Transverse colon (tissue), 4 donors: ENCODE measurements at regions not wholly inside any gene's neighbourhood (a gene's known extent, or its start where the extent isn't known, plus 50 kb on each side); places are given as distances from the start of the nearest gene placed in this dataset.

Experiments
- DNase-seq: peaks from one replicate; pipeline ENCODE4 v3.0.0-alpha.2; 2019
- H3K27ac ChIP-seq, 4 donors: fragments of 200-600 bp; sonication (generic); 2 replicates each; pipeline ENCODE4 v1.5.1; 2016 to 2018; ENCODE audit warnings: inconsistent platforms in 4 of 4
- H3K27me3 ChIP-seq: fragments of 200-600 bp; sonication (generic); 2 replicates; pipeline ENCODE4 v1.5.1; 2017; ENCODE audit warnings: inconsistent platforms
- H3K36me3 ChIP-seq, 4 donors: fragments of 200-600 bp; sonication (generic); 2 replicates each; pipeline ENCODE4 v1.5.1; 2017 to 2019; ENCODE audit warnings: inconsistent platforms in 4 of 4
- H3K4me1 ChIP-seq, 4 donors: fragments of 200-600 bp; sonication (generic); 2 replicates each; pipeline ENCODE4 v1.5.1; 2017 to 2020; ENCODE audit warnings: inconsistent platforms in 4 of 4
- H3K4me3 ChIP-seq, 4 donors: fragments of 200-600 bp; sonication (generic); 1 replicate in 1 of 4; 2 replicates in 3 of 4; pipeline versions ENCODE4 v1.5.1 to v1.6.1; 2017 to 2019; ENCODE audit warnings: inconsistent platforms in 4 of 4
- H3K9me3 ChIP-seq, 2 donors: fragments of 200-600 bp; sonication (generic); 2 replicates each; pipeline ENCODE4 v1.5.1; 2017 to 2019; ENCODE audit warnings: inconsistent platforms in 2 of 2
- CTCF ChIP-seq, 5 experiments: fragments of 200-600 bp in 3 of 5; fragments of 450-650 bp in 2 of 5; sonication (generic) in 3 of 5; IDR thresholded peaks; 1 replicate in 2 of 5; 2 replicates in 3 of 5; pipeline ENCODE4 v1.5.1; 2016 to 2017; ENCODE audit warnings: antibody characterized with exemption in 5 of 5, inconsistent platforms in 3 of 5, mild to moderate bottlenecking in 2 of 5, moderate library complexity in 1 of 5
- EP300 ChIP-seq: sonication (generic); formaldehyde crosslinking; IDR thresholded peaks from one replicate; pipeline ENCODE4 v1.6.1; 2017; ENCODE audit warnings: antibody characterized with exemption, low read depth
- POLR2A ChIP-seq: fragments of 450-650 bp; IDR thresholded peaks from one replicate; pipeline ENCODE4 v1.6.1; 2016; ENCODE audit warnings: antibody characterized with exemption, mild to moderate bottlenecking, moderate library complexity
- POLR2AphosphoS5 ChIP-seq, 3 donors: sonication (generic); formaldehyde crosslinking; IDR thresholded peaks; one replicate each; pipeline ENCODE4 v1.6.1; 2016; ENCODE audit warnings: antibody characterized with exemption in 3 of 3
- WGBS, 2 donors: methylation state at CpG; one replicate each; pipeline ENCODE4 v1.1.5; 2018; ENCODE audit warnings: low coverage in 1 of 2; 5-methylcytosine and 5-hydroxymethylcytosine counted together
- in situ Hi-C, 4 donors: fragments of 200-750 bp; cut with MboI; loops; one replicate each; pipeline versions ENCODE4 v1.15.0 to v1.15.1; 2017; ENCODE audit warnings: low sequenced_read_pairs in 3 of 4, low pct_ligation_motif_present in 1 of 4, low pct_unique_long_range_greater_than_20kb in 1 of 4
- intact Hi-C: fragments of 100-400 bp; cut with DNase I; formaldehyde crosslinking; loops from one replicate; pipeline ENCODE4 v1.15.1; 2023; ENCODE audit warnings: low total_unique reads

- in situ Hi-C loops: no loop called here
- 76 to 82% methylated on average over 3 to 6 of the region's 6 CpGs for WGBS, 2 donors
Measured at GRCh38 chr6:148257810-148258209, 84.8 kb upstream of the SASH1 start.

GRCh38 chr6:148258868-148259267 lies 83.8 kb upstream of the SASH1 start:
- Histone ChIP-seq H3K27me3 (no peaks in the 10 kb centered on the region), H3K27ac (no peak overlapping the region), H3K36me3 (no peaks in the 10 kb centered on the region), H3K4me3 (no peak overlapping the region), H3K9me3 (no peaks in the 10 kb centered on the region), H3K4me1 (no peaks in the 10 kb centered on the region)
- 81 to 87% methylated on average over 5 of the region's 5 CpGs for WGBS, 2 donors
- in situ Hi-C loops: no loop called here
- intact Hi-C loops: loop anchor here (10.0 kb wide), 1 partner anchor 754 kb away; the partner anchor contains the start of gene SAMD5
- TF ChIP-seq EP300 (no peak), POLR2AphosphoS5 (IDR thresholded peaks at IDR 0.05) (no peak)
- no peak for DNase-seq

More at GRCh38 chr6:148257810-148258209, 84.8 kb upstream of the SASH1 start:
- Histone ChIP-seq H3K4me1 (no peaks in the 10 kb centered on the region), H3K36me3 (no peaks in the 10 kb centered on the region), H3K4me3 (no peak overlapping the region), H3K27ac (no peak overlapping the region), H3K27me3 (no peaks in the 10 kb centered on the region), H3K9me3 (no peaks in the 10 kb centered on the region)
- intact Hi-C loops: loop anchor here (10.0 kb wide), 1 partner anchor 753 kb away; the partner anchor contains the start of gene SAMD5
- no peak for DNase-seq
- TF ChIP-seq POLR2AphosphoS5 (IDR thresholded peaks at IDR 0.05): no peak
- TF ChIP-seq EP300: no peak
- no peak for TF ChIP-seq POLR2A
- TF ChIP-seq CTCF (IDR thresholded peaks at IDR 0.05): no peak

- in situ Hi-C loops: no loop called here
- no peak overlapping the region for H3K27ac ChIP-seq
- no peaks in the 10 kb centered on the region for H3K27me3 ChIP-seq
- no peak for DNase-seq
- intact Hi-C loops: no loop called here
- H3K9me3 ChIP-seq: no peaks in the 10 kb centered on the region
- H3K4me1 ChIP-seq: no peaks in the 10 kb centered on the region
- no peaks in the 10 kb centered on the region for H3K36me3 ChIP-seq
- no peak for TF ChIP-seq POLR2AphosphoS5 (IDR thresholded peaks at IDR 0.05)
- TF ChIP-seq EP300: no peak
- no peak for TF ChIP-seq POLR2A
- TF ChIP-seq CTCF (IDR thresholded peaks at IDR 0.05): no peak
- H3K4me3 ChIP-seq: no peak overlapping the region
- 77 to 80% methylated on average over 3 to 6 of the region's 6 CpGs for WGBS, 2 donors
Measured at GRCh38 chr6:148261470-148261869, 81.2 kb upstream of the SASH1 start.

GRCh38 chr6:148263010-148263409 lies 79.6 kb upstream of the SASH1 start:
- intact Hi-C loops (no loop called here), in situ Hi-C loops (no loop called here)
- TF ChIP-seq POLR2A (no peak), EP300 (no peak), POLR2AphosphoS5 (IDR thresholded peaks at IDR 0.05) (no peak), CTCF (IDR thresholded peaks at IDR 0.05) (no peak)
- Histone ChIP-seq H3K4me3 (no peak overlapping the region), H3K4me1 (peaks cover 0 to 2% (median under 1%) of the 10 kb centered on the region in 4 donors), H3K27me3 (no peaks in the 10 kb centered on the region), H3K27ac (no peak overlapping the region), H3K9me3 (no peaks in the 10 kb centered on the region), H3K36me3 (no peaks in the 10 kb centered on the region)
- WGBS, 2 donors: 33 to 82% methylated on average over 2 to 3 of the region's 3 CpGs
- no peak for DNase-seq

- no peaks in the 10 kb centered on the region for H3K36me3 ChIP-seq
- no peaks in the 10 kb centered on the region for H3K9me3 ChIP-seq
- no peak for TF ChIP-seq CTCF (IDR thresholded peaks at IDR 0.05)
- no peak for TF ChIP-seq POLR2A
- TF ChIP-seq POLR2AphosphoS5 (IDR thresholded peaks at IDR 0.05): no peak
- TF ChIP-seq EP300: no peak
- no peak overlapping the region for H3K4me3 ChIP-seq
- DNase-seq: no peak
- no peak overlapping the region for H3K27ac ChIP-seq
- 71 to 77% methylated on average over 5 of the region's 5 CpGs for WGBS, 2 donors
- intact Hi-C loops: no loop called here
- H3K27me3 ChIP-seq: no peaks in the 10 kb centered on the region
- in situ Hi-C loops: no loop called here
- H3K4me1 ChIP-seq: peaks cover 0 to 8% (median 2%) of the 10 kb centered on the region in 4 donors
Measured at GRCh38 chr6:148263961-148264360, 78.7 kb upstream of the SASH1 start.
